ENCODE measurements at regions not wholly inside any gene's neighbourhood (a gene's known extent, or its start where the extent isn't known, plus 50 kb on each side); places are given as distances from the start of the nearest gene placed in this dataset.

GRCh38 chr2:137812517-137812916 is 151.8 kb upstream of the HNMT start:
- FAIRE-seq = no peak
- no peak overlapping the region for H3K9ac ChIP-seq (ENCODE audit: control insufficient read depth, extremely low read depth, insufficient read depth, low read length)
- H2AFZ ChIP-seq (ENCODE audit: control insufficient read depth, low read length) = no peak overlapping the region
- TF ChIP-seq EZH2 (IDR thresholded peaks at IDR 0.05; ENCODE audit: low read length) (no peak), CTCF (optimal IDR thresholded peaks at IDR 0.05 in 1 of 3, IDR thresholded peaks at IDR 0.05 in 1 of 3, conservative IDR thresholded peaks at IDR 0.05 in 1 of 3; ENCODE audit: extremely low read depth in 1 of 3, insufficient read depth in 2 of 3, low read length in 3 of 3) (no peak)
- H3K27ac ChIP-seq (ENCODE audit: control insufficient read depth, insufficient read depth, low read length) = no peak overlapping the region
- no peaks in the 10 kb centered on the region for H3K36me3 ChIP-seq (ENCODE audit: control insufficient read depth in 2 of 2, extremely low read depth in 1 of 2, insufficient read depth in 2 of 2, low read length in 2 of 2)
- no peaks in the 10 kb centered on the region for H3K27me3 ChIP-seq (ENCODE audit: control insufficient read depth, extremely low read depth, insufficient read depth, low read length)
- H4K20me1 ChIP-seq (ENCODE audit: control insufficient read depth, extremely low read depth, insufficient read depth, low read length) = no peaks in the 10 kb centered on the region
- H3K9me1 ChIP-seq (ENCODE audit: control insufficient read depth, extremely low read depth, insufficient read depth, low read length) = no peaks in the 10 kb centered on the region
- H3K4me3 ChIP-seq (ENCODE audit: control insufficient read depth in 2 of 3, extremely low read depth in 1 of 3, insufficient read depth in 2 of 3, low read depth in 1 of 3, low read length in 3 of 3) = no peak overlapping the region
- no peaks in the 10 kb centered on the region for H3K4me1 ChIP-seq (ENCODE audit: control insufficient read depth, extremely low read depth, insufficient read depth, low read length)
- DNase-seq (ENCODE audit: low read depth, low spot score) = no peak
- no peak overlapping the region for H3K4me2 ChIP-seq (ENCODE audit: control insufficient read depth, extremely low read depth, insufficient read depth, low read depth, low read length)
- no peaks in the 10 kb centered on the region for H3K9me3 ChIP-seq (ENCODE audit: control insufficient read depth, low read depth, low read length)
- dilution Hi-C loops (cut with MboI; ENCODE audit: extremely low pct_ligation_motif_present, low sequenced_read_pairs) = no loop called here
- no peaks in the 10 kb centered on the region for H3K79me2 ChIP-seq (ENCODE audit: control insufficient read depth, insufficient read depth, low read length)

- no peak for FAIRE-seq
- dilution Hi-C loops (cut with MboI; ENCODE audit: extremely low pct_ligation_motif_present, low sequenced_read_pairs) = no loop called here
- no peaks in the 10 kb centered on the region for H3K79me2 ChIP-seq (ENCODE audit: control insufficient read depth, insufficient read depth, low read length)
Observed at GRCh38 chr2:137813176-137813575, 151.1 kb upstream of the HNMT start.

More at GRCh38 chr2:137813176-137813575, 151.1 kb upstream of the HNMT start:
- Histone ChIP-seq H2AFZ (ENCODE audit: control insufficient read depth, low read length) (no peak overlapping the region), H3K4me2 (ENCODE audit: control insufficient read depth, extremely low read depth, insufficient read depth, low read depth, low read length) (no peak overlapping the region), H3K27ac (ENCODE audit: control insufficient read depth, insufficient read depth, low read length) (no peak overlapping the region), H4K20me1 (ENCODE audit: control insufficient read depth, extremely low read depth, insufficient read depth, low read length) (no peaks in the 10 kb centered on the region), H3K4me3 (ENCODE audit: control insufficient read depth in 2 of 3, extremely low read depth in 1 of 3, insufficient read depth in 2 of 3, low read depth in 1 of 3, low read length in 3 of 3) (no peak overlapping the region), H3K27me3 (ENCODE audit: control insufficient read depth, extremely low read depth, insufficient read depth, low read length) (no peaks in the 10 kb centered on the region), H3K9ac (ENCODE audit: control insufficient read depth, extremely low read depth, insufficient read depth, low read length) (no peak overlapping the region), H3K9me3 (ENCODE audit: control insufficient read depth, low read depth, low read length) (no peaks in the 10 kb centered on the region), H3K9me1 (ENCODE audit: control insufficient read depth, extremely low read depth, insufficient read depth, low read length) (no peaks in the 10 kb centered on the region), H3K4me1 (ENCODE audit: control insufficient read depth, extremely low read depth, insufficient read depth, low read length) (no peaks in the 10 kb centered on the region), H3K36me3 (ENCODE audit: control insufficient read depth in 2 of 2, extremely low read depth in 1 of 2, insufficient read depth in 2 of 2, low read length in 2 of 2) (no peaks in the 10 kb centered on the region)
- no peak for DNase-seq (ENCODE audit: low read depth, low spot score)
- TF ChIP-seq EZH2 (IDR thresholded peaks at IDR 0.05; ENCODE audit: low read length) (no peak), CTCF (optimal IDR thresholded peaks at IDR 0.05 in 1 of 3, IDR thresholded peaks at IDR 0.05 in 1 of 3, conservative IDR thresholded peaks at IDR 0.05 in 1 of 3; ENCODE audit: extremely low read depth in 1 of 3, insufficient read depth in 2 of 3, low read length in 3 of 3) (no peak)

Data from keratinocyte (primary cell).